Mammary epithelial cell (primary cell): ENCODE measurements at regions not wholly inside any gene's neighbourhood (a gene's known extent, or its start where the extent isn't known, plus 50 kb on each side); places are given as distances from the start of the nearest gene placed in this dataset.

Experiments used
- EZH2 ChIP-seq: IDR thresholded peaks from 2 replicates; pipeline ENCODE4 v1.6.1; 2012; ENCODE audit warnings: low read length, inconsistent platforms, borderline replicate concordance
- TF ChIP-seq, protein P1 (sequence below), 2 donors: IDR thresholded peaks in 1 of 2; conservative IDR thresholded peaks in 1 of 2; 2 replicates each; pipeline ENCODE4 v1.5.1; 2011 to 2012; ENCODE audit warnings: inconsistent platforms in 2 of 2, low read length in 2 of 2, mild to moderate bottlenecking in 2 of 2, control low read depth in 1 of 2, low read depth in 1 of 2; ENCODE audit not compliant: insufficient read depth in 1 of 2; ENCODE audit errors: extremely low read depth in 1 of 2

DNA sequence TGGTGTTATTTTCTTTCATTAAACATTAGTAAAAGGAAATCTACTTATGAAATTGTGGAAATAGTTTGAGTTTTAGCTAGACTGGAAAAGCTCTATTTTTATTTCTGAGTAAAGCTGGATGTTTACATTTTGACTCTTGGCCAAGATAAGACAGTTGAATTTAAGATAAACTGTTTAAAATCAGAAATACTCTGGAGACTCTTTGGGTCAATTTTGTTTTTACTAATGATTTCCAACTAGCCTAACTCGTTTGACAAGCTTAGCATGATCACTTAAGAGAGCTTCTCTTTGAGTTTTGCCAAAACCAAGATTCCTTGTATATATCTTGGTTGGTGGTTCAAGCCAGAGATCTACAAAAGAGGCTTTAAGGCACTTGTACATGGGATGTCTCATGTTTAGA lies 724.8 kb upstream of the LUZP2 start:
- no peak for TF ChIP-seq EZH2
- TF ChIP-seq, protein P1, sequence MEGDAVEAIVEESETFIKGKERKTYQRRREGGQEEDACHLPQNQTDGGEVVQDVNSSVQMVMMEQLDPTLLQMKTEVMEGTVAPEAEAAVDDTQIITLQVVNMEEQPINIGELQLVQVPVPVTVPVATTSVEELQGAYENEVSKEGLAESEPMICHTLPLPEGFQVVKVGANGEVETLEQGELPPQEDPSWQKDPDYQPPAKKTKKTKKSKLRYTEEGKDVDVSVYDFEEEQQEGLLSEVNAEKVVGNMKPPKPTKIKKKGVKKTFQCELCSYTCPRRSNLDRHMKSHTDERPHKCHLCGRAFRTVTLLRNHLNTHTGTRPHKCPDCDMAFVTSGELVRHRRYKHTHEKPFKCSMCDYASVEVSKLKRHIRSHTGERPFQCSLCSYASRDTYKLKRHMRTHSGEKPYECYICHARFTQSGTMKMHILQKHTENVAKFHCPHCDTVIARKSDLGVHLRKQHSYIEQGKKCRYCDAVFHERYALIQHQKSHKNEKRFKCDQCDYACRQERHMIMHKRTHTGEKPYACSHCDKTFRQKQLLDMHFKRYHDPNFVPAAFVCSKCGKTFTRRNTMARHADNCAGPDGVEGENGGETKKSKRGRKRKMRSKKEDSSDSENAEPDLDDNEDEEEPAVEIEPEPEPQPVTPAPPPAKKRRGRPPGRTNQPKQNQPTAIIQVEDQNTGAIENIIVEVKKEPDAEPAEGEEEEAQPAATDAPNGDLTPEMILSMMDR (conservative IDR thresholded peaks at IDR 0.05 in 1 of 2, IDR thresholded peaks at IDR 0.05 in 1 of 2; ENCODE audit: extremely low read depth in 1 of 2, insufficient read depth in 1 of 2, low read depth in 1 of 2, low read length in 2 of 2), result no peak
